A673 (cell line): ENCODE measurements at regions not wholly inside any gene's neighbourhood (a gene's known extent, or its start where the extent isn't known, plus 50 kb on each side); places are given as distances from the start of the nearest gene placed in this dataset.

Experiments used
- BruUV-seq: library from RNA; stranded (reverse); fragments of 400-500 nt; replicated peaks from 2 replicates; lab custom pipeline; 2021; lab: Mats Ljungman, UMichigan
- CTCF ChIA-PET: fragments of 300-600 bp; sonication (Branson Sonifier 250); formaldehyde crosslinking; loops from one replicate; lab custom pipeline; 2022; ENCODE audit warnings: antibody characterized with exemption; lab: Charles Lee
- POLR2A ChIA-PET: fragments of 300-600 bp; sonication (Branson Sonifier 250); formaldehyde crosslinking; loops from one replicate; lab custom pipeline; 2022; ENCODE audit warnings: antibody characterized with exemption; ENCODE audit not compliant: low non-redundant PET; lab: Charles Lee
- DNase-seq: peaks from one replicate; pipeline ENCODE4 v3.0.0-alpha.2; 2015; ENCODE audit warnings: low spot score
- H3K27ac ChIP-seq: fragments of 200-600 bp; sonication (generic); 2 replicates; pipeline ENCODE4 v1.5.1; 2016; ENCODE audit warnings: mixed run types, low read depth, mild to moderate bottlenecking, mixed read lengths, antibody characterized with exemption, low read length; ENCODE audit not compliant: poor library complexity, severe bottlenecking
- H3K27me3 ChIP-seq: fragments of 200-600 bp; sonication (generic); replicated peaks from 2 replicates; pipeline ENCODE4 v1.6.1; 2017; ENCODE audit warnings: mixed run types, low read depth, mild to moderate bottlenecking, mixed read lengths, antibody characterized with exemption, low read length; ENCODE audit not compliant: insufficient read depth, poor library complexity
- H3K36me3 ChIP-seq: fragments of 200-600 bp; sonication (generic); 2 replicates; pipeline ENCODE4 v1.6.1; 2016; ENCODE audit warnings: mixed run types, mild to moderate bottlenecking, mixed read lengths, antibody characterized with exemption, low read length; ENCODE audit not compliant: insufficient read depth, poor library complexity, severe bottlenecking
- H3K4me1 ChIP-seq: fragments of 200-600 bp; sonication (generic); 2 replicates; pipeline ENCODE4 v1.6.1; 2017; ENCODE audit warnings: mixed run types, mild to moderate bottlenecking, mixed read lengths, antibody characterized with exemption, low read length; ENCODE audit not compliant: insufficient read depth, poor library complexity, severe bottlenecking
- H3K4me3 ChIP-seq: fragments of 200-600 bp; sonication (generic); 2 replicates; pipeline ENCODE4 v1.5.1; 2016; ENCODE audit warnings: low read depth, mixed run types, mild to moderate bottlenecking, mixed read lengths, low read length; ENCODE audit not compliant: poor library complexity, severe bottlenecking
- H3K9me3 ChIP-seq: fragments of 200-600 bp; sonication (generic); 2 replicates; pipeline ENCODE4 v1.6.1; 2016; ENCODE audit warnings: mixed run types, low read depth, mild to moderate bottlenecking, mixed read lengths, antibody characterized with exemption, low read length; ENCODE audit not compliant: poor library complexity, severe bottlenecking
- EZH2 ChIP-seq: fragments of 200-600 bp; sonication (generic); IDR thresholded peaks from 2 replicates; pipeline ENCODE4 v1.6.1; 2017; ENCODE audit warnings: borderline replicate concordance, low read depth, mild to moderate bottlenecking, mixed read lengths, antibody characterized with exemption, low read length; ENCODE audit not compliant: poor library complexity, severe bottlenecking
- intact Hi-C: fragments of 100-400 bp; cut with micrococcal nuclease; formaldehyde crosslinking; loops from one replicate; pipeline ENCODE4 v1.10.0; 2022; ENCODE audit not compliant: unreplicated experiment
- TF ChIP-seq, protein P1 (sequence below): fragments of 300-800, 200-600 bp; sonication (generic); conservative IDR thresholded peaks from 2 replicates; pipeline ENCODE4 v1.5.1; 2017; ENCODE audit warnings: low read depth, mild to moderate bottlenecking, antibody characterized with exemption, low read length, moderate library complexity, mixed read lengths

DNA sequence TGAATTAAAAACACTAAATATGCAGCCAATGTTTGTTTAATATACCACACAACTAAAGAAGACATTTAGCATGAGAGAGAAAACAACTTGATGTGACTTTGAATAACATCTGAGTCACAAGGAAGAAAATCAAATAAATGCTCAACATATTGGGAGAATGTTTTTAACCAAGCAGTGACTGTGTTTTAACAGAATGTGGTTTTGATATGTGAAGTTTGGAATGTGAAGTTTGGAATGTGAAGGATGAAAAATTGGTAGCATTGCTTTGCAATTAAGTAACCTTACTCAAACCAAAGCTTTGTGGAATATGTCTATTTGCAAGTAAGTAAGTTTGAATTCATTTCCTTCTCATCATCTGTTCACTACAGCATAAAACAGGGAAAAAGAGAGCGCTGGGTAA lies 128.2 kb upstream of the DNAJC10 start:
- H3K27me3 ChIP-seq, result no peaks in the 10 kb centered on the region
- ChIA-PET POLR2A (no interaction called here), CTCF (no interaction called here)
- peaks cover 18% of the 10 kb centered on the region for H3K4me1 ChIP-seq
- DNase-seq, result no peak
- no peak for TF ChIP-seq EZH2
- H3K4me3 ChIP-seq, result no peak overlapping the region
- H3K36me3 ChIP-seq, result no peaks in the 10 kb centered on the region
- intact Hi-C loops, result no loop called here
- no peak overlapping the region for H3K27ac ChIP-seq
- H3K9me3 ChIP-seq, result no peaks in the 10 kb centered on the region
- no TSS peak for BruUV-seq

DNA sequence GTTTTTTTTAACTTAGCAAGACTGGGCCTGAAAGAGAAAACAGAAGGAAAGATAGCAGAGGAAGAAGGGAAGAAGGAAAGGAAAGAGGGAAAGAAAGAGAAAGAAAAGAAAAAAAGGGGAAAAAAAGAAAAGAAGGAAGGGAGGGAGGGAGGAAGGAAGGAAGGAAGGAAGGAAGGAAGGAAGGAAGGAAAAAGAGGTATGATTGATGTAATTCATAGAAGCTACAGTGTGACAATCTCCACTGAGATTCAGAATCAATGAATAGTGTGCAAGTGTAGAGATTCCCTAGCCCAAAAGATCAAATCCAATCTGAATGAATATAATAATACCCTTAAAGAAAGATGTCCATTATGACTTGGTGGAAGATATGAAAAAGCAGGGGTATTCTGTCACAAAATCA lies 126.9 kb upstream of the DNAJC10 start:
- intact Hi-C loops, result no loop called here
- CTCF ChIA-PET, result no interaction called here
- no peak for TF ChIP-seq EZH2
- TF ChIP-seq, protein P1, sequence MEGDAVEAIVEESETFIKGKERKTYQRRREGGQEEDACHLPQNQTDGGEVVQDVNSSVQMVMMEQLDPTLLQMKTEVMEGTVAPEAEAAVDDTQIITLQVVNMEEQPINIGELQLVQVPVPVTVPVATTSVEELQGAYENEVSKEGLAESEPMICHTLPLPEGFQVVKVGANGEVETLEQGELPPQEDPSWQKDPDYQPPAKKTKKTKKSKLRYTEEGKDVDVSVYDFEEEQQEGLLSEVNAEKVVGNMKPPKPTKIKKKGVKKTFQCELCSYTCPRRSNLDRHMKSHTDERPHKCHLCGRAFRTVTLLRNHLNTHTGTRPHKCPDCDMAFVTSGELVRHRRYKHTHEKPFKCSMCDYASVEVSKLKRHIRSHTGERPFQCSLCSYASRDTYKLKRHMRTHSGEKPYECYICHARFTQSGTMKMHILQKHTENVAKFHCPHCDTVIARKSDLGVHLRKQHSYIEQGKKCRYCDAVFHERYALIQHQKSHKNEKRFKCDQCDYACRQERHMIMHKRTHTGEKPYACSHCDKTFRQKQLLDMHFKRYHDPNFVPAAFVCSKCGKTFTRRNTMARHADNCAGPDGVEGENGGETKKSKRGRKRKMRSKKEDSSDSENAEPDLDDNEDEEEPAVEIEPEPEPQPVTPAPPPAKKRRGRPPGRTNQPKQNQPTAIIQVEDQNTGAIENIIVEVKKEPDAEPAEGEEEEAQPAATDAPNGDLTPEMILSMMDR, result no peak
- peaks cover 30% of the 10 kb centered on the region for H3K4me1 ChIP-seq
- POLR2A ChIA-PET, result no interaction called here
- H3K36me3 ChIP-seq, result no peaks in the 10 kb centered on the region
- H3K9me3 ChIP-seq, result no peaks in the 10 kb centered on the region
- no peaks in the 10 kb centered on the region for H3K27me3 ChIP-seq
- no peak for DNase-seq
- no TSS peak for BruUV-seq
- H3K27ac ChIP-seq, result no peak overlapping the region
- no peak overlapping the region for H3K4me3 ChIP-seq

DNA sequence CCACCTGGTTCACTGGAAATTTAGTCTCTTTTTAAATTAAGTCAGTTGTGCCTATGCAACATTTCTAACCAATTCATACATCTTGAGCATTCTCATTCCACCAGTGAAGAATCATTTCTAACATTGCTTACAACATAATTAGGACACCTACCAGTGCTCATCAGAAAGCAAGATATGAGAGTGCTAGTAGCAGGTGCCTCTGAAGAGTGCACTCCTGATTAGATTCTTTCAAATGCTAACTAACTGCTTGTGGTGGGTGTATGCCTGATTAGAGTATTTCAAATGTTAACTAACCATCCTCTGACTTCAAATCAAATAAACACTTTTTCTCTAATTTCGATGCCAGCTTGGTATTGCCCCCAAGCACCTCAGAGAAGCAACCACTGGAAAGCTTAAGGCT lies 124.3 kb upstream of the DNAJC10 start:
- no TSS peak for BruUV-seq
- POLR2A ChIA-PET, result no interaction called here
- TF ChIP-seq, protein P1, result no peak
- no peak for TF ChIP-seq EZH2
- H3K27ac ChIP-seq, result no peak overlapping the region
- H3K4me3 ChIP-seq, result no peak overlapping the region
- no peaks in the 10 kb centered on the region for H3K27me3 ChIP-seq
- CTCF ChIA-PET, result no interaction called here
- peaks cover 52% of the 10 kb centered on the region for H3K4me1 ChIP-seq
- no peak for DNase-seq
- no peaks in the 10 kb centered on the region for H3K36me3 ChIP-seq
- H3K9me3 ChIP-seq, result no peaks in the 10 kb centered on the region
- intact Hi-C loops, result loop anchor here (5.0 kb wide), 3 partner anchors 56 to 404 kb away; no protein-coding TSS in a partner anchor
